ENCODE measurements at regions not wholly inside any gene's neighbourhood (a gene's known extent, or its start where the extent isn't known, plus 50 kb on each side); places are given as distances from the start of the nearest gene placed in this dataset.
"Not testable (repeated sequence)": the region's sequence is repeated elsewhere in the genome, so short reads cannot be mapped to it uniquely, and the experiment has no call there.

- no peak for DNase-seq
These were observed 76.8 kb upstream of the COX20 start for GRCh38 chr1:244758708-244759107.

GRCh38 chr1:244759158-244759557 lies 76.3 kb upstream of the COX20 start:
- no peak for DNase-seq

- no peak for DNase-seq
These were observed 75.0 kb upstream of the COX20 start for GRCh38 chr1:244760471-244760870.

GRCh38 chr1:244761279-244761678 lies 74.2 kb upstream of the COX20 start:
- peak; percentile 49 for DNase-seq

- no peak for DNase-seq
These were observed 72.8 kb upstream of the COX20 start for GRCh38 chr1:244762629-244763028.

GRCh38 chr1:244768186-244768585 lies 67.3 kb upstream of the COX20 start:
- no peak for DNase-seq

GRCh38 chr1:244768804-244769203 lies 66.7 kb upstream of the COX20 start:
- no peak for DNase-seq

GRCh38 chr1:244770556-244770955 lies 64.9 kb upstream of the COX20 start:
- peak; percentile 17 for DNase-seq

- no peak for DNase-seq
These were observed 61.9 kb upstream of the COX20 start for GRCh38 chr1:244773513-244773912.

GRCh38 chr1:244776783-244777182 lies 58.7 kb upstream of the COX20 start:
- not testable (repeated sequence) for DNase-seq

GRCh38 chr1:244778344-244778743 lies 57.1 kb upstream of the COX20 start:
- no peak for DNase-seq

- no peak for DNase-seq
These were observed 56.0 kb upstream of the COX20 start for GRCh38 chr1:244779410-244779809.

GRCh38 chr1:244780311-244780710 lies 55.1 kb upstream of the COX20 start:
- no peak for DNase-seq

- DNase-seq = no peak
These were observed 53.4 kb upstream of the COX20 start for GRCh38 chr1:244782056-244782455.

GRCh38 chr1:244783138-244783537 lies 52.3 kb upstream of the COX20 start:
- DNase-seq = no peak
